HepG2 (cell line): ENCODE measurements at regions not wholly inside any gene's neighbourhood (a gene's known extent, or its start where the extent isn't known, plus 50 kb on each side); places are given as distances from the start of the nearest gene placed in this dataset.

Experiments
- ATAC-seq: fragments of 200-7000 bp; cut with Tn5 transposase; 3 replicates; pipeline ENCODE4 v1.9.1; 2020; ENCODE audit warnings: mild to moderate bottlenecking, moderate library complexity
- BruUV-seq: library from RNA; stranded (reverse); fragments of 400-500 nt; replicated peaks from 2 replicates; lab custom pipeline; 2021; lab: Mats Ljungman, UMichigan
- CTCF ChIA-PET: fragments of 300-600 bp; formaldehyde crosslinking; extraction: SDS; loops from one replicate; lab custom pipeline; 2021; ENCODE audit warnings: low total read pairs, inconsistent platforms, low intra/inter-chr PET ratio; lab: Yijun Ruan, JAX
- POLR2A ChIA-PET: fragments of 350-600 bp; sonication (Branson Sonifier 250); formaldehyde crosslinking; loops from one replicate; lab custom pipeline; 2020; ENCODE audit warnings: antibody characterized with exemption, inconsistent platforms; lab: Yijun Ruan, JAX
- DNase-seq: peaks from one replicate; pipeline ENCODE4 v3.0.0-alpha.2; 2015; ENCODE audit warnings: low spot score
- FAIRE-seq: peaks from 3 replicates; lab custom pipeline; 2011; peaks lifted over from hg19 to GRCh38; lab: Jason Lieb, UNC
- H2AFZ ChIP-seq: one replicate; pipeline ENCODE4 v1.6.1; 2011; ENCODE audit warnings: low read length, inconsistent platforms
- H3K27ac ChIP-seq: fragments of 300-600 bp; 3 replicates; pipeline ENCODE4 v1.8.0; 2011; ENCODE audit warnings: mixed run types, mild to moderate bottlenecking, mixed read lengths, low read length, inconsistent platforms; ENCODE audit not compliant: insufficient read depth; ENCODE audit errors: extremely low read length
- H3K27me3 ChIP-seq, 2 experiments: fragments of 200-600 bp in 1 of 2; 2 replicates in 1 of 2; 3 replicates in 1 of 2; pipeline versions ENCODE4 v1.6.0 to v1.8.0; 2011; ENCODE audit warnings: low read length in 2 of 2, mild to moderate bottlenecking in 2 of 2, moderate library complexity in 2 of 2, inconsistent platforms in 1 of 2; ENCODE audit not compliant: insufficient read depth in 2 of 2, control insufficient read depth in 1 of 2
- H3K36me3 ChIP-seq, 2 experiments: fragments of 200-600 bp in 1 of 2; replicated peaks in 1 of 2; 2 replicates in 1 of 2; 3 replicates in 1 of 2; pipeline versions ENCODE4 v1.5.1 to v1.8.0; 2011; ENCODE audit warnings: low read length in 2 of 2, inconsistent platforms in 1 of 2; ENCODE audit not compliant: insufficient read depth in 2 of 2, control insufficient read depth in 1 of 2
- H3K4me1 ChIP-seq: 2 replicates; pipeline ENCODE4 v1.5.1; 2012; ENCODE audit warnings: low read length, inconsistent platforms; ENCODE audit not compliant: insufficient read depth
- H3K4me2 ChIP-seq: 2 replicates; pipeline ENCODE4 v1.6.0; 2011; ENCODE audit warnings: low read depth, low read length, inconsistent platforms
- H3K4me3 ChIP-seq, 3 experiments: fragments of 200-600 bp in 1 of 3; sonication (generic), shearing (Covaris generic) in 1 of 3; replicated peaks in 1 of 3; 2 replicates each; pipeline ENCODE4 v1.5.1; 2011 to 2016; ENCODE audit warnings: low read length in 3 of 3, inconsistent platforms in 2 of 3, low read depth in 2 of 3, mild to moderate bottlenecking in 2 of 3, control low read depth in 1 of 3, mixed read lengths in 1 of 3; ENCODE audit not compliant: insufficient read depth in 1 of 3
- H3K79me2 ChIP-seq: one replicate; pipeline ENCODE4 v1.6.1; 2011; ENCODE audit warnings: low read length, inconsistent platforms; ENCODE audit not compliant: insufficient read depth
- H3K9ac ChIP-seq: 2 replicates; pipeline ENCODE4 v1.6.0; 2011; ENCODE audit warnings: mild to moderate bottlenecking, low read depth, low read length, inconsistent platforms; ENCODE audit not compliant: insufficient read depth
- H3K9me3 ChIP-seq: 2 replicates; pipeline ENCODE4 v1.5.1; 2012; ENCODE audit warnings: mild to moderate bottlenecking, low read length
- H4K20me1 ChIP-seq: 2 replicates; pipeline ENCODE4 v1.6.0; 2011; ENCODE audit warnings: inconsistent platforms, mild to moderate bottlenecking, low read length, moderate library complexity; ENCODE audit not compliant: insufficient read depth
- CHD4 ChIP-seq: fragments of 200-600 bp; sonication (generic); IDR thresholded peaks from 2 replicates; pipeline ENCODE4 v1.7.0; 2017; ENCODE audit warnings: mild to moderate bottlenecking, low read length, borderline replicate concordance
- DPF2 ChIP-seq: sonication (generic); formaldehyde crosslinking; IDR thresholded peaks from 2 replicates; pipeline ENCODE4 v1.4.0; 2020; ENCODE audit warnings: mild to moderate bottlenecking, low read depth, missing genetic modification reagents, borderline replicate concordance
- ERF ChIP-seq: IDR thresholded peaks from 2 replicates; pipeline ENCODE4 v1.6.1; 2018; ENCODE audit warnings: missing biosample characterization, missing genetic modification reagents
- KDM5A ChIP-seq: fragments of 200-600 bp; sonication (generic); IDR thresholded peaks from 2 replicates; pipeline ENCODE4 v1.7.0; 2018; ENCODE audit warnings: antibody characterized with exemption, mild to moderate bottlenecking, low read length, borderline replicate concordance
- LRRFIP1 ChIP-seq: sonication (generic); formaldehyde crosslinking; conservative IDR thresholded peaks from 2 replicates; pipeline ENCODE4 v1.4.0; 2020; ENCODE audit warnings: missing genetic modification reagents
- TP53 ChIP-seq: sonication (generic); formaldehyde crosslinking; conservative IDR thresholded peaks from 2 replicates; pipeline ENCODE4 v1.4.0; 2020; ENCODE audit warnings: missing genetic modification reagents
- ZNF207 ChIP-seq: fragments of 450-650 bp; IDR thresholded peaks from 2 replicates; pipeline ENCODE4 v1.6.1; 2016; ENCODE audit warnings: antibody characterized with exemption, borderline replicate concordance
- ZNF276 ChIP-seq: sonication (generic); formaldehyde crosslinking; IDR thresholded peaks from 2 replicates; pipeline ENCODE4 v1.4.0; 2020; ENCODE audit warnings: mild to moderate bottlenecking, low read depth, missing genetic modification reagents
- ZNF326 ChIP-seq: sonication (generic); formaldehyde crosslinking; IDR thresholded peaks from 2 replicates; pipeline ENCODE4 v1.4.0; 2020; ENCODE audit warnings: missing genetic modification reagents, borderline replicate concordance
- ZNF382 ChIP-seq: sonication (generic); formaldehyde crosslinking; IDR thresholded peaks from 2 replicates; pipeline ENCODE4 v1.5.0; 2020; ENCODE audit warnings: missing genetic modification reagents, mild to moderate bottlenecking, borderline replicate concordance
- ZNF646 ChIP-seq: sonication (generic); formaldehyde crosslinking; IDR thresholded peaks from 2 replicates; pipeline ENCODE4 v1.9.0; 2021; ENCODE audit warnings: mild to moderate bottlenecking, missing genetic modification reagents
- ZNF724P ChIP-seq: sonication (generic); formaldehyde crosslinking; IDR thresholded peaks from 2 replicates; pipeline ENCODE4 v1.8.0; 2022; ENCODE audit warnings: missing genetic modification reagents, borderline replicate concordance
- WGBS: methylation state at CpG from one replicate; pipeline ENCODE4 v1.1.6; 2017; ENCODE audit warnings: low lambda C conversion rate; 5-methylcytosine and 5-hydroxymethylcytosine counted together
- in situ Hi-C: cut with HindIII; loops from 2 replicates; pipeline ENCODE4 v1.10.0; 2017; ENCODE audit warnings: low pct_unique_long_range_greater_than_20kb; ENCODE audit not compliant: extremely low pct_ligation_motif_present
- intact Hi-C: fragments of 100-400 bp; cut with micrococcal nuclease; formaldehyde crosslinking; loops from one replicate; pipeline ENCODE4 v1.10.0; 2022; ENCODE audit not compliant: unreplicated experiment

- TF ChIP-seq LRRFIP1 (CRISPR knock-in tag) (no peak), DPF2 (CRISPR knock-in tag) (no peak)
Measured at GRCh38 chr7:35550831-35551230, 144.1 kb downstream of the HERPUD2 start (continued).

- Histone ChIP-seq H3K79me2 (no peaks in the 10 kb centered on the region), H3K4me3 (no peak overlapping the region), H3K4me2 (no peak overlapping the region), H3K27me3 (peaks cover 0 to 10% of the 10 kb centered on the region in 2 experiments; a peak in 2 of 5 replicates), H3K9ac (no peak overlapping the region), H3K9me3 (no peaks in the 10 kb centered on the region), H3K4me1 (no peaks in the 10 kb centered on the region), H2AFZ (no peak overlapping the region), H3K36me3 (no peaks in the 10 kb centered on the region), H3K27ac (no peak overlapping the region), H4K20me1 (no peaks in the 10 kb centered on the region)
- intact Hi-C loops: no loop called here
- ATAC-seq: no peak
- ChIA-PET POLR2A (no interaction called here), CTCF (no interaction called here)
- no TSS peak for BruUV-seq
- no CpG with 5 or more reads among the region's 3 CpGs for WGBS
- DNase-seq: no peak
- in situ Hi-C loops: loop anchor here (25.0 kb wide), 1 partner anchor 362 kb away; no protein-coding TSS in a partner anchor
- no peak for FAIRE-seq
- TF ChIP-seq ZNF646 (CRISPR knock-in tag) (no peak), ZNF276 (CRISPR knock-in tag) (no peak), ZNF207 (no peak), ZNF326 (CRISPR knock-in tag) (no peak), ZNF382 (CRISPR knock-in tag) (no peak), KDM5A (no peak), ZNF724P (CRISPR knock-in tag) (no peak), CHD4 (no peak), TP53 (CRISPR knock-in tag) (no peak), ERF (CRISPR knock-in tag) (no peak)
Measured at GRCh38 chr7:35549781-35550180, 145.2 kb downstream of the HERPUD2 start.
